Left lung (tissue), 4 donors: ENCODE measurements at regions not wholly inside any gene's neighbourhood (a gene's known extent, or its start where the extent isn't known, plus 50 kb on each side); places are given as distances from the start of the nearest gene placed in this dataset.

Experiments
- ATAC-seq: fragments of 200-7000 bp; cut with Tn5 transposase; one replicate; pipeline ENCODE4 v1.9.1; 2020; ENCODE audit warnings: moderate library complexity
- DNase-seq, 4 donors: peaks; one replicate each; pipeline ENCODE4 v3.0.0-alpha.2; 2013 to 2020
- H3K27ac ChIP-seq, 2 donors: fragments of 200-600 bp; sonication (generic) in 1 of 2; one replicate each; pipeline versions ENCODE4 v1.5.0 to v1.8.0; 2020 to 2021
- H3K27me3 ChIP-seq, 2 donors: fragments of 200-600 bp; sonication (generic) in 1 of 2; one replicate each; pipeline versions ENCODE4 v1.5.0 to v1.8.0; 2020 to 2021
- H3K36me3 ChIP-seq, 2 donors: fragments of 200-600 bp; sonication (generic) in 1 of 2; one replicate each; pipeline versions ENCODE4 v1.5.0 to v1.8.0; 2020 to 2021
- H3K4me1 ChIP-seq, 2 donors: fragments of 200-600 bp; one replicate each; pipeline ENCODE4 v1.8.0; 2021
- H3K4me3 ChIP-seq, 2 donors: fragments of 200-600 bp; sonication (generic) in 1 of 2; one replicate each; pipeline versions ENCODE4 v1.5.0 to v1.8.0; 2020 to 2021; ENCODE audit warnings: mild to moderate bottlenecking in 1 of 2
- H3K9me3 ChIP-seq, 2 donors: fragments of 200-600 bp; sonication (generic) in 1 of 2; one replicate each; pipeline versions ENCODE4 v1.5.0 to v1.8.0; 2020 to 2021
- intact Hi-C, 2 donors: fragments of 100-400 bp; cut with DNase I; formaldehyde crosslinking; loops; one replicate each; pipeline versions ENCODE4 v1.11.2 to v1.14.2; 2022
- TF ChIP-seq, protein P1 (sequence below), 2 donors: fragments of 200-600 bp; sonication (generic) in 1 of 2; IDR thresholded peaks; one replicate each; pipeline versions ENCODE4 v1.5.0 to v1.8.0; 2021; ENCODE audit warnings: antibody characterized with exemption in 2 of 2
- donor health status: DM: no; HTN: yes; CAD: no.
- donor health status: DM: no; HTN: no; CAD: no.

DNA sequence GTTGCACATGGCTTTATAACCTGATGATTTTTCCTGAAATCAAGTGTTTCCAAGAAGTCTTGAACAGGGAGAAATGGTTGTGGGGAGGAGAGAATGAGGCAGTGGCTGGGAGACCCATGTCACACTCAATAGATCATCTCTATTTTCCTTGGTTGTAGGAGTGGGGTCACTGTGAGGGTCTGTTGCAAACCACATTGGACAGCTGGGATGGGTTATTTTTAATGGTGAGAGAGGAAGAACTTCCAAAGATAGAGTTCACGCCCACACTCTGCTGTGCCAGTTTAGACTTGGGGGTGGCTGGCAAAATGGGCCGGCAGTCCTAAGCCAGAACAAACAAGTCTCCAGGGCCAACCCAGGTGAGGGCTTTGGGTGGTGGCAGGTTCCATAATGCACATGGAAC, 196.2 kb upstream of the ADRA1D start:
- intact Hi-C loops: no loop called here
- peaks cover 0 to 7% of the 10 kb centered on the region in 2 donors for H3K4me1 ChIP-seq
- H3K27me3 ChIP-seq: no peaks in the 10 kb centered on the region
- ATAC-seq: no peak
- H3K36me3 ChIP-seq: no peaks in the 10 kb centered on the region
- H3K27ac ChIP-seq: no peak overlapping the region
- H3K4me3 ChIP-seq: no peak overlapping the region
- no peak for DNase-seq
- H3K9me3 ChIP-seq: peaks cover 0 to 2% of the 10 kb centered on the region in 2 donors
- TF ChIP-seq, protein P1, sequence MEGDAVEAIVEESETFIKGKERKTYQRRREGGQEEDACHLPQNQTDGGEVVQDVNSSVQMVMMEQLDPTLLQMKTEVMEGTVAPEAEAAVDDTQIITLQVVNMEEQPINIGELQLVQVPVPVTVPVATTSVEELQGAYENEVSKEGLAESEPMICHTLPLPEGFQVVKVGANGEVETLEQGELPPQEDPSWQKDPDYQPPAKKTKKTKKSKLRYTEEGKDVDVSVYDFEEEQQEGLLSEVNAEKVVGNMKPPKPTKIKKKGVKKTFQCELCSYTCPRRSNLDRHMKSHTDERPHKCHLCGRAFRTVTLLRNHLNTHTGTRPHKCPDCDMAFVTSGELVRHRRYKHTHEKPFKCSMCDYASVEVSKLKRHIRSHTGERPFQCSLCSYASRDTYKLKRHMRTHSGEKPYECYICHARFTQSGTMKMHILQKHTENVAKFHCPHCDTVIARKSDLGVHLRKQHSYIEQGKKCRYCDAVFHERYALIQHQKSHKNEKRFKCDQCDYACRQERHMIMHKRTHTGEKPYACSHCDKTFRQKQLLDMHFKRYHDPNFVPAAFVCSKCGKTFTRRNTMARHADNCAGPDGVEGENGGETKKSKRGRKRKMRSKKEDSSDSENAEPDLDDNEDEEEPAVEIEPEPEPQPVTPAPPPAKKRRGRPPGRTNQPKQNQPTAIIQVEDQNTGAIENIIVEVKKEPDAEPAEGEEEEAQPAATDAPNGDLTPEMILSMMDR (IDR thresholded peaks at IDR 0.05): no peak

DNA sequence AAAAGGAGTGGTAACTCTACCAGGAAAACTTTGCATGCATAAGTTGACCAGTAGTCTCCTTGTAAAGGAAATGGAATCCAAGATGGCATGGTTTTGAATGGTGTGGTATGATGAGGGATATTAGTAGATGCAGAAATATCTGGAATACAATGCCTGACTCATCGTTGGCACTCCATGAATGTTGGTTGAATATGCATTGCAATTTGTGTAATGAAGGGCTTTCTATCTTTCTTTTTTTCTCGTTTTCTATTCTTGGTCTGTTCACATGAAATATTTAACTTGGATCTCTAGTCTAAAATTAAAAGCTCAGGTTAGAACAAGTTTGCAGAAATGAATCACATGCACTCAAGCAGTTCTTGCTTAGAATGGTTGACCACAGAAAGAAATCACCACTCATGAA, 195.3 kb upstream of the ADRA1D start:
- Histone ChIP-seq H3K27ac (no peak overlapping the region), H3K36me3 (no peaks in the 10 kb centered on the region), H3K27me3 (no peaks in the 10 kb centered on the region), H3K4me3 (no peak overlapping the region), H3K4me1 (no peaks in the 10 kb centered on the region), H3K9me3 (peaks cover 0 to 2% of the 10 kb centered on the region in 2 donors)
- DNase-seq: no peak
- ATAC-seq: no peak
- TF ChIP-seq, protein P1 (IDR thresholded peaks at IDR 0.05): no peak
- intact Hi-C loops: no loop called here

DNA sequence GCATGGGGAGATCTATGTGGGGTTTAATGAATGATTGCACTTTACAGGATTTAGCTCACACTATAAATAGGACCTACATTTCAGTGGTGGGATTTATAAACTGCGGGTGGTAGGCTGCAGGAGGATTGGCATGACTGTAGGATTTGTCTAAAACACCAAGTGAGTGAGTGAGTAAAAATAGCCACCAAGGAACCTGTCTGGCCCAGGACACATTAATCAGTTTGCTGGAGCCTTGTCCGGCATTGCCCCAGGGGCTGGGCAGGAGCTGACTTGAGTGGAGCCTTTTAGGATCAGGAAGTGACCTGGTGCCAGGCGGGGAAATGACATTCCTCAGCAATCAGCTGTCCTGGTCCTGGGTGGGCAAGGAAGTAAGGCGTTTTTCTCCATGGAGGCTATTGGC, 193.9 kb upstream of the ADRA1D start:
- TF ChIP-seq, protein P1 (IDR thresholded peaks at IDR 0.05): no peak
- Histone ChIP-seq H3K36me3 (no peaks in the 10 kb centered on the region), H3K4me1 (no peaks in the 10 kb centered on the region), H3K27ac (no peak overlapping the region), H3K4me3 (no peak overlapping the region), H3K27me3 (no peaks in the 10 kb centered on the region), H3K9me3 (peaks cover 0 to 2% of the 10 kb centered on the region in 2 donors)
- intact Hi-C loops: no loop called here
- ATAC-seq (no peak), DNase-seq (no peak)

GRCh38 chr20:4441871-4442270, 192.8 kb upstream of the ADRA1D start:
- H3K27ac ChIP-seq: no peak overlapping the region
- intact Hi-C loops: no loop called here
- H3K27me3 ChIP-seq: no peaks in the 10 kb centered on the region
- TF ChIP-seq, protein P1 (IDR thresholded peaks at IDR 0.05): no peak
- DNase-seq (no peak), ATAC-seq (no peak)
- H3K4me3 ChIP-seq: no peak overlapping the region
- H3K36me3 ChIP-seq: no peaks in the 10 kb centered on the region
- H3K4me1 ChIP-seq: no peaks in the 10 kb centered on the region
- H3K9me3 ChIP-seq: peaks cover 0 to 2% of the 10 kb centered on the region in 2 donors

- Histone ChIP-seq H3K9me3 (no peaks in the 10 kb centered on the region), H3K27ac (no peak overlapping the region), H3K4me1 (no peaks in the 10 kb centered on the region), H3K4me3 (no peak overlapping the region), H3K36me3 (no peaks in the 10 kb centered on the region), H3K27me3 (no peaks in the 10 kb centered on the region)
- intact Hi-C loops: no loop called here
- ATAC-seq (no peak), DNase-seq (no peak)
- TF ChIP-seq, protein P1 (IDR thresholded peaks at IDR 0.05): no peak
Measured at GRCh38 chr20:4441191-4441590, 192.1 kb upstream of the ADRA1D start.
